Heart left ventricle (tissue), 13 donors: ENCODE measurements at regions not wholly inside any gene's neighbourhood (a gene's known extent, or its start where the extent isn't known, plus 50 kb on each side); places are given as distances from the start of the nearest gene placed in this dataset.

Experiments used
- POLR2A ChIP-seq, 2 donors: fragments of 450-650 bp; IDR thresholded peaks; one replicate each; pipeline ENCODE4 v1.6.1; 2017; ENCODE audit warnings: antibody characterized with exemption in 2 of 2, mild to moderate bottlenecking in 2 of 2, moderate library complexity in 2 of 2
- TF ChIP-seq, protein P1 (sequence below), 12 donors: fragments of 200-600 bp; sonication (generic) in 4 of 12; IDR thresholded peaks; one replicate each; pipeline versions ENCODE4 v1.5.0 to v1.8.0; 2018 to 2022; ENCODE audit warnings: antibody characterized with exemption in 12 of 12, mild to moderate bottlenecking in 5 of 12
- donor health status: ischemic (EF 13 %, LVEDD 7.1; RV severe dilation, severe dysfunction).
- donor health status: DM: no; HTN: yes; CAD: no.
- donor health status: DM: no; HTN: no; CAD: no.
- donor health status: ischemic (EF 25% LVEDD 6.9; RV normal size, moderate dysfunction).
- donor health status: ischemic (EF 25% LVEDD 5.7; RV mildly dilated, moderate dysfunction).
- donor health status: ischemic (EF 35%, LVEDD 5.7; RV mildly dilated, moderate dysfunction).
- donor health status: nonischemic (EF 11% LVEDD 7.7; RV severe dilation, severe dysfunction).
- donor health status: DM: yes; HTN: yes; CAD: no.
- donor health status: PGD.
- donor health status: ischemic (EF 29% LVEDD 5.4; RV normal size, mild dysfunction).
- donor health status: nonischemic (EF 23%, LVEDD 6.1; RV moderate dilation, normal function).

GRCh38 chr1:10939654-10940450 lies 72.6 kb upstream of the TARDBP start:
- TF ChIP-seq POLR2A (IDR thresholded peaks at IDR 0.05), result no peak
- TF ChIP-seq, protein P1, sequence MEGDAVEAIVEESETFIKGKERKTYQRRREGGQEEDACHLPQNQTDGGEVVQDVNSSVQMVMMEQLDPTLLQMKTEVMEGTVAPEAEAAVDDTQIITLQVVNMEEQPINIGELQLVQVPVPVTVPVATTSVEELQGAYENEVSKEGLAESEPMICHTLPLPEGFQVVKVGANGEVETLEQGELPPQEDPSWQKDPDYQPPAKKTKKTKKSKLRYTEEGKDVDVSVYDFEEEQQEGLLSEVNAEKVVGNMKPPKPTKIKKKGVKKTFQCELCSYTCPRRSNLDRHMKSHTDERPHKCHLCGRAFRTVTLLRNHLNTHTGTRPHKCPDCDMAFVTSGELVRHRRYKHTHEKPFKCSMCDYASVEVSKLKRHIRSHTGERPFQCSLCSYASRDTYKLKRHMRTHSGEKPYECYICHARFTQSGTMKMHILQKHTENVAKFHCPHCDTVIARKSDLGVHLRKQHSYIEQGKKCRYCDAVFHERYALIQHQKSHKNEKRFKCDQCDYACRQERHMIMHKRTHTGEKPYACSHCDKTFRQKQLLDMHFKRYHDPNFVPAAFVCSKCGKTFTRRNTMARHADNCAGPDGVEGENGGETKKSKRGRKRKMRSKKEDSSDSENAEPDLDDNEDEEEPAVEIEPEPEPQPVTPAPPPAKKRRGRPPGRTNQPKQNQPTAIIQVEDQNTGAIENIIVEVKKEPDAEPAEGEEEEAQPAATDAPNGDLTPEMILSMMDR (IDR thresholded peaks at IDR 0.05), result no peak
